Keratinocyte (primary cell): ENCODE measurements at regions not wholly inside any gene's neighbourhood (a gene's known extent, or its start where the extent isn't known, plus 50 kb on each side); places are given as distances from the start of the nearest gene placed in this dataset.

Experiments
- DNase-seq: peaks from one replicate; pipeline ENCODE4 v3.0.0-alpha.2; 2011; ENCODE audit warnings: low read depth, missing footprints, low spot score
- FAIRE-seq: peaks from 2 replicates; lab custom pipeline; 2011; peaks lifted over from hg19 to GRCh38; lab: Jason Lieb, UNC
- H2AFZ ChIP-seq: 2 replicates; pipeline ENCODE4 v1.6.0; 2012; ENCODE audit warnings: low read length, control low read depth, inconsistent platforms; ENCODE audit not compliant: control insufficient read depth
- H3K27ac ChIP-seq: 2 replicates; pipeline ENCODE4 v1.5.1; 2011; ENCODE audit warnings: low read length; ENCODE audit not compliant: control insufficient read depth, insufficient read depth
- H3K27me3 ChIP-seq: 3 replicates; pipeline ENCODE4 v1.6.0; 2011; ENCODE audit warnings: low read length; ENCODE audit not compliant: control insufficient read depth, insufficient read depth; ENCODE audit errors: extremely low read depth
- H3K36me3 ChIP-seq, 2 experiments: 2 replicates in 1 of 2; 3 replicates in 1 of 2; pipeline ENCODE4 v1.5.1; 2011; ENCODE audit warnings: low read length in 2 of 2, mild to moderate bottlenecking in 1 of 2; ENCODE audit not compliant: control insufficient read depth in 2 of 2, insufficient read depth in 2 of 2; ENCODE audit errors: extremely low read depth in 1 of 2
- H3K4me1 ChIP-seq: 3 replicates; pipeline ENCODE4 v1.5.1; 2011; ENCODE audit warnings: low read length; ENCODE audit not compliant: control insufficient read depth, insufficient read depth; ENCODE audit errors: extremely low read depth
- H3K4me2 ChIP-seq: 3 replicates; pipeline ENCODE4 v1.6.0; 2011; ENCODE audit warnings: low read depth, low read length; ENCODE audit not compliant: control insufficient read depth, insufficient read depth; ENCODE audit errors: extremely low read depth
- H3K4me3 ChIP-seq, 3 experiments: fragments of 200-600 bp in 1 of 3; sonication (generic) in 1 of 3; 2 replicates in 2 of 3; 3 replicates in 1 of 3; pipeline ENCODE4 v1.5.1; 2011 to 2016; ENCODE audit warnings: low read length in 3 of 3, mild to moderate bottlenecking in 3 of 3, control low read depth in 2 of 3, inconsistent platforms in 1 of 3, low read depth in 1 of 3, mixed read lengths in 1 of 3, mixed run types in 1 of 3, moderate library complexity in 1 of 3; ENCODE audit not compliant: control insufficient read depth in 2 of 3, insufficient read depth in 2 of 3; ENCODE audit errors: extremely low read depth in 1 of 3
- H3K79me2 ChIP-seq: 2 replicates; pipeline ENCODE4 v1.6.0; 2012; ENCODE audit warnings: low read length; ENCODE audit not compliant: control insufficient read depth, insufficient read depth
- H3K9ac ChIP-seq: 3 replicates; pipeline ENCODE4 v1.6.0; 2011; ENCODE audit warnings: low read length; ENCODE audit not compliant: control insufficient read depth, insufficient read depth; ENCODE audit errors: extremely low read depth
- H3K9me1 ChIP-seq: 3 replicates; pipeline ENCODE4 v1.6.0; 2011; ENCODE audit warnings: low read length; ENCODE audit not compliant: control insufficient read depth, insufficient read depth; ENCODE audit errors: extremely low read depth
- H3K9me3 ChIP-seq: 2 replicates; pipeline ENCODE4 v1.5.1; 2012; ENCODE audit warnings: low read depth, low read length; ENCODE audit not compliant: control insufficient read depth
- H4K20me1 ChIP-seq: 3 replicates; pipeline ENCODE4 v1.6.0; 2011; ENCODE audit warnings: low read length; ENCODE audit not compliant: control insufficient read depth, insufficient read depth; ENCODE audit errors: extremely low read depth
- CTCF ChIP-seq, 3 experiments: IDR thresholded peaks in 1 of 3; conservative IDR thresholded peaks in 1 of 3; optimal IDR thresholded peaks in 1 of 3; 2 replicates in 2 of 3; 3 replicates in 1 of 3; pipeline versions ENCODE3 to v1.5.1; 2011; ENCODE audit warnings: low read length in 3 of 3, mild to moderate bottlenecking in 3 of 3, moderate library complexity in 2 of 3, control low read depth in 1 of 3, inconsistent platforms in 1 of 3; ENCODE audit not compliant: insufficient read depth in 2 of 3; ENCODE audit errors: extremely low read depth in 1 of 3
- EZH2 ChIP-seq: IDR thresholded peaks from one replicate; pipeline ENCODE4 v1.6.1; 2012; ENCODE audit warnings: inconsistent platforms, mild to moderate bottlenecking, low read length, moderate library complexity
- dilution Hi-C: fragments of 300-500 bp; cut with MboI; formaldehyde crosslinking; loops from one replicate; pipeline ENCODE4 v1.7.0; 2020; ENCODE audit warnings: low sequenced_read_pairs; ENCODE audit not compliant: extremely low pct_ligation_motif_present

- no peak overlapping the region for H3K27ac ChIP-seq
- no peak overlapping the region for H3K4me3 ChIP-seq
- H3K4me2 ChIP-seq: no peak overlapping the region
- dilution Hi-C loops: no loop called here
- H3K9me3 ChIP-seq: peaks cover 4% of the 10 kb centered on the region
- TF ChIP-seq EZH2 (no peak), CTCF (optimal IDR thresholded peaks at IDR 0.05 in 1 of 3, IDR thresholded peaks at IDR 0.05 in 1 of 3, conservative IDR thresholded peaks at IDR 0.05 in 1 of 3; ENCODE audit: extremely low read depth in 1 of 3, insufficient read depth in 2 of 3, low read length in 3 of 3) (no peak)
- no peaks in the 10 kb centered on the region for H3K27me3 ChIP-seq
- no peaks in the 10 kb centered on the region for H4K20me1 ChIP-seq
- DNase-seq (no peak), FAIRE-seq (no peak)
- H3K9me1 ChIP-seq: no peaks in the 10 kb centered on the region
- no peak overlapping the region for H2AFZ ChIP-seq
- no peaks in the 10 kb centered on the region for H3K4me1 ChIP-seq
- no peaks in the 10 kb centered on the region for H3K79me2 ChIP-seq
- H3K9ac ChIP-seq: no peak overlapping the region
- H3K36me3 ChIP-seq: no peaks in the 10 kb centered on the region
Observed at GRCh38 chr12:125454786-125455480, 389.7 kb downstream of the AACS start.

GRCh38 chr12:125455556-125455955 is 390.3 kb downstream of the AACS start:
- Histone ChIP-seq H3K4me3 (no peak overlapping the region), H3K27ac (no peak overlapping the region), H4K20me1 (no peaks in the 10 kb centered on the region), H2AFZ (no peak overlapping the region), H3K27me3 (no peaks in the 10 kb centered on the region), H3K4me2 (no peak overlapping the region), H3K79me2 (no peaks in the 10 kb centered on the region), H3K9ac (no peak overlapping the region), H3K4me1 (no peaks in the 10 kb centered on the region), H3K9me1 (no peaks in the 10 kb centered on the region), H3K9me3 (peaks cover 4% of the 10 kb centered on the region), H3K36me3 (no peaks in the 10 kb centered on the region)
- DNase-seq: no peak
- no peak for TF ChIP-seq CTCF (optimal IDR thresholded peaks at IDR 0.05 in 1 of 3, IDR thresholded peaks at IDR 0.05 in 1 of 3, conservative IDR thresholded peaks at IDR 0.05 in 1 of 3; ENCODE audit: extremely low read depth in 1 of 3, insufficient read depth in 2 of 3, low read length in 3 of 3)
- TF ChIP-seq EZH2: no peak
- dilution Hi-C loops: no loop called here
- FAIRE-seq: no peak
